ENCODE measurements at regions not wholly inside any gene's neighbourhood (a gene's known extent, or its start where the extent isn't known, plus 50 kb on each side); places are given as distances from the start of the nearest gene placed in this dataset.

GRCh38 chr14:23704890-23705289 lies 68.7 kb downstream of the DHRS2 start:
- no peak for TF ChIP-seq HDGF (IDR thresholded peaks at IDR 0.05; ENCODE audit: borderline replicate concordance)
- TF ChIP-seq SUZ12 (IDR thresholded peaks at IDR 0.05): no peak
- no peak for TF ChIP-seq L3MBTL2 (conservative IDR thresholded peaks at IDR 0.05)
- TF ChIP-seq FOXA1 (IDR thresholded peaks at IDR 0.05): no peak
- DNase-seq (ENCODE audit: extremely low spot score): no peak
- CTCF ChIA-PET: no interaction called here
- POLR2A ChIA-PET: no interaction called here

- ChIA-PET POLR2A (no interaction called here), CTCF (no interaction called here)
- no peak for DNase-seq (ENCODE audit: extremely low spot score)
- TF ChIP-seq BHLHE40 (IDR thresholded peaks at IDR 0.05; ENCODE audit: borderline replicate concordance): no peak
- TF ChIP-seq L3MBTL2 (conservative IDR thresholded peaks at IDR 0.05): no peak
- TF ChIP-seq ELF4 (IDR thresholded peaks at IDR 0.05): no peak
- no peak for TF ChIP-seq ARNT (IDR thresholded peaks at IDR 0.05)
- no peak for TF ChIP-seq CTBP1 (IDR thresholded peaks at IDR 0.05; ENCODE audit: borderline replicate concordance)
- TF ChIP-seq FOXK2 (IDR thresholded peaks at IDR 0.05): no peak
- TF ChIP-seq TARDBP (IDR thresholded peaks at IDR 0.05): no peak
- TF ChIP-seq FOXA1 (IDR thresholded peaks at IDR 0.05): no peak
- no peak for TF ChIP-seq LEF1 (IDR thresholded peaks at IDR 0.05; ENCODE audit: borderline replicate concordance)
- TF ChIP-seq PKNOX1 (IDR thresholded peaks at IDR 0.05): no peak
- TF ChIP-seq NFRKB (IDR thresholded peaks at IDR 0.05): no peak
- no peak for TF ChIP-seq ZNF384 (IDR thresholded peaks at IDR 0.05)
- TF ChIP-seq HDGF (IDR thresholded peaks at IDR 0.05; ENCODE audit: borderline replicate concordance): no peak
- TF ChIP-seq FOXM1 (IDR thresholded peaks at IDR 0.05; ENCODE audit: borderline replicate concordance): no peak
- no peak for TF ChIP-seq SP1 (IDR thresholded peaks at IDR 0.05)
Measured at GRCh38 chr14:23707415-23707814, 71.3 kb downstream of the DHRS2 start.

- TF ChIP-seq BHLHE40 (IDR thresholded peaks at IDR 0.05; ENCODE audit: borderline replicate concordance) (no peak), CTBP1 (IDR thresholded peaks at IDR 0.05; ENCODE audit: borderline replicate concordance) (no peak), ELF4 (IDR thresholded peaks at IDR 0.05) (no peak), NFRKB (IDR thresholded peaks at IDR 0.05) (no peak), LEF1 (IDR thresholded peaks at IDR 0.05; ENCODE audit: borderline replicate concordance) (no peak), FOXM1 (IDR thresholded peaks at IDR 0.05; ENCODE audit: borderline replicate concordance) (no peak), ARNT (IDR thresholded peaks at IDR 0.05) (no peak), FOXA1 (IDR thresholded peaks at IDR 0.05) (no peak), SUZ12 (IDR thresholded peaks at IDR 0.05) (no peak), SP1 (IDR thresholded peaks at IDR 0.05) (no peak), PKNOX1 (IDR thresholded peaks at IDR 0.05) (no peak), L3MBTL2 (conservative IDR thresholded peaks at IDR 0.05) (no peak), FOXK2 (IDR thresholded peaks at IDR 0.05) (no peak), HDGF (IDR thresholded peaks at IDR 0.05; ENCODE audit: borderline replicate concordance) (no peak), ZNF384 (IDR thresholded peaks at IDR 0.05) (no peak), TARDBP (IDR thresholded peaks at IDR 0.05) (no peak)
- POLR2A ChIA-PET: no interaction called here
- CTCF ChIA-PET: no interaction called here
- DNase-seq (ENCODE audit: extremely low spot score): no peak
Measured at GRCh38 chr14:23708343-23708742, 72.2 kb downstream of the DHRS2 start.

GRCh38 chr14:23709923-23710322 lies 73.8 kb downstream of the DHRS2 start:
- no peak for DNase-seq (ENCODE audit: extremely low spot score)
- no peak for TF ChIP-seq NFRKB (IDR thresholded peaks at IDR 0.05)
- no peak for TF ChIP-seq BHLHE40 (IDR thresholded peaks at IDR 0.05; ENCODE audit: borderline replicate concordance)
- POLR2A ChIA-PET: no interaction called here
- CTCF ChIA-PET: no interaction called here

GRCh38 chr14:23712287-23712686 lies 76.1 kb downstream of the DHRS2 start:
- ChIA-PET CTCF (interaction anchor here (0.5 to 0.7 kb wide), 2 partner anchors 17 to 394 kb away, joined by 3 to 4 read pairs; no protein-coding TSS in a partner anchor), POLR2A (no interaction called here)
- DNase-seq (ENCODE audit: extremely low spot score): no peak
- TF ChIP-seq SP1 (IDR thresholded peaks at IDR 0.05) (no peak), FOXK2 (IDR thresholded peaks at IDR 0.05) (no peak)

- ChIA-PET POLR2A (no interaction called here), CTCF (no interaction called here)
- TF ChIP-seq CTBP1 (IDR thresholded peaks at IDR 0.05; ENCODE audit: borderline replicate concordance) (no peak), NFRKB (IDR thresholded peaks at IDR 0.05) (no peak), ARNT (IDR thresholded peaks at IDR 0.05) (no peak), ZNF384 (IDR thresholded peaks at IDR 0.05) (no peak)
- no peak for DNase-seq (ENCODE audit: extremely low spot score)
Measured at GRCh38 chr14:23719225-23719985, 83.2 kb downstream of the DHRS2 start.

- POLR2A ChIA-PET: no interaction called here
- CTCF ChIA-PET: interaction anchor here (0.6 kb wide), 1 partner anchor 500 kb away, joined by 3 read pairs; no protein-coding TSS in a partner anchor
- DNase-seq (ENCODE audit: extremely low spot score): no peak
- TF ChIP-seq LEF1 (IDR thresholded peaks at IDR 0.05; ENCODE audit: borderline replicate concordance): no peak
- TF ChIP-seq ZNF384 (IDR thresholded peaks at IDR 0.05): no peak
- TF ChIP-seq BHLHE40 (IDR thresholded peaks at IDR 0.05; ENCODE audit: borderline replicate concordance): no peak
- TF ChIP-seq FOXK2 (IDR thresholded peaks at IDR 0.05): no peak
- no peak for TF ChIP-seq FOXA1 (IDR thresholded peaks at IDR 0.05)
- no peak for TF ChIP-seq HDGF (IDR thresholded peaks at IDR 0.05; ENCODE audit: borderline replicate concordance)
- no peak for TF ChIP-seq ELF4 (IDR thresholded peaks at IDR 0.05)
- TF ChIP-seq FOXM1 (IDR thresholded peaks at IDR 0.05; ENCODE audit: borderline replicate concordance): no peak
- no peak for TF ChIP-seq CTBP1 (IDR thresholded peaks at IDR 0.05; ENCODE audit: borderline replicate concordance)
- no peak for TF ChIP-seq L3MBTL2 (conservative IDR thresholded peaks at IDR 0.05)
- TF ChIP-seq TARDBP (IDR thresholded peaks at IDR 0.05): no peak
- TF ChIP-seq PKNOX1 (IDR thresholded peaks at IDR 0.05): no peak
- no peak for TF ChIP-seq SP1 (IDR thresholded peaks at IDR 0.05)
- no peak for TF ChIP-seq SUZ12 (IDR thresholded peaks at IDR 0.05)
- no peak for TF ChIP-seq NFRKB (IDR thresholded peaks at IDR 0.05)
- TF ChIP-seq ARNT (IDR thresholded peaks at IDR 0.05): no peak
Measured at GRCh38 chr14:23722675-23723074, 86.5 kb downstream of the DHRS2 start.

Data from HEK293T (cell line).